OCI-LY7 (cell line): ENCODE measurements at regions not wholly inside any gene's neighbourhood (a gene's known extent, or its start where the extent isn't known, plus 50 kb on each side); places are given as distances from the start of the nearest gene placed in this dataset.

Experiments
- BruUV-seq: library from RNA; stranded (reverse); fragments of 400-500 nt; replicated peaks from 2 replicates; lab custom pipeline; 2021; lab: Mats Ljungman, UMichigan
- CTCF ChIA-PET: fragments of 300-600 bp; sonication (Branson Sonifier 250); formaldehyde crosslinking; loops from one replicate; lab custom pipeline; 2022; ENCODE audit warnings: antibody characterized with exemption; ENCODE audit not compliant: unreplicated experiment; lab: Charles Lee
- POLR2A ChIA-PET: fragments of 300-600 bp; sonication (Branson Sonifier 250); formaldehyde crosslinking; loops from one replicate; lab custom pipeline; 2022; ENCODE audit warnings: antibody characterized with exemption; lab: Charles Lee
- DNase-seq: peaks from one replicate; pipeline ENCODE4 v3.0.0-alpha.2; 2015; ENCODE audit warnings: low spot score
- H2AFZ ChIP-seq: fragments of 200-600 bp; sonication (generic), shearing (Covaris generic); 2 replicates; pipeline ENCODE4 v1.6.1; 2014; ENCODE audit warnings: mild to moderate bottlenecking, antibody characterized with exemption, low read length, moderate library complexity
- H3K27ac ChIP-seq: fragments of 200-600 bp; sonication (generic); 2 replicates; pipeline ENCODE4 v1.5.1; 2014; ENCODE audit warnings: mixed run types, low read depth, mild to moderate bottlenecking, moderate library complexity, low read length, inconsistent platforms; ENCODE audit not compliant: poor library complexity, severe bottlenecking
- H3K36me3 ChIP-seq: fragments of 200-600 bp; sonication (generic); 2 replicates; pipeline ENCODE4 v1.6.1; 2014; ENCODE audit warnings: mild to moderate bottlenecking, antibody characterized with exemption, low read length, moderate library complexity, mixed read lengths; ENCODE audit not compliant: insufficient read depth
- H3K4me1 ChIP-seq: fragments of 200-600 bp; sonication (generic); 2 replicates; pipeline ENCODE4 v1.5.1; 2014; ENCODE audit warnings: mild to moderate bottlenecking, low read length; ENCODE audit not compliant: insufficient read depth, poor library complexity, severe bottlenecking
- H3K4me2 ChIP-seq: fragments of 200-600 bp; sonication (generic); 2 replicates; pipeline ENCODE4 v1.6.1; 2014; ENCODE audit warnings: mild to moderate bottlenecking, low read length
- H3K4me3 ChIP-seq: fragments of 200-600 bp; sonication (generic); 2 replicates; pipeline ENCODE4 v1.5.1; 2014; ENCODE audit warnings: mild to moderate bottlenecking, low read depth, low read length; ENCODE audit not compliant: poor library complexity, severe bottlenecking
- H3K79me2 ChIP-seq: fragments of 200-600 bp; sonication (generic); 2 replicates; pipeline ENCODE4 v1.6.1; 2016; ENCODE audit warnings: low read depth, mild to moderate bottlenecking, low read length, moderate library complexity, mixed read lengths; ENCODE audit not compliant: insufficient read depth
- H3K9me2 ChIP-seq: fragments of 200-600 bp; sonication (generic); 2 replicates; pipeline ENCODE4 v1.6.1; 2016; ENCODE audit warnings: mild to moderate bottlenecking, low read length, mixed read lengths; ENCODE audit not compliant: insufficient read depth
- H3K9me3 ChIP-seq: fragments of 200-600 bp; sonication (generic); 2 replicates; pipeline ENCODE4 v1.6.1; 2014; ENCODE audit warnings: mild to moderate bottlenecking, mixed run types, low read length, mixed read lengths
- H4K20me1 ChIP-seq: fragments of 200-600 bp; sonication (generic); 2 replicates; pipeline ENCODE4 v1.6.1; 2014; ENCODE audit warnings: mild to moderate bottlenecking, antibody characterized with exemption, low read length, moderate library complexity, mixed read lengths; ENCODE audit not compliant: insufficient read depth
- CTCF ChIP-seq: fragments of 200-600 bp; sonication (generic); conservative IDR thresholded peaks from 2 replicates; pipeline ENCODE4 v1.5.1; 2014; ENCODE audit warnings: mild to moderate bottlenecking, antibody characterized with exemption, low read length, moderate library complexity, mixed read lengths
- EZH2phosphoT487 ChIP-seq: fragments of 200-600 bp; sonication (generic); IDR thresholded peaks from 2 replicates; pipeline ENCODE4 v1.6.1; 2018; ENCODE audit warnings: low read depth, borderline replicate concordance, mild to moderate bottlenecking, mixed run types, antibody characterized with exemption, low read length, moderate library complexity, mixed read lengths
- intact Hi-C: fragments of 100-400 bp; cut with micrococcal nuclease; formaldehyde crosslinking; loops from one replicate; pipeline ENCODE4 v1.10.0; 2022; ENCODE audit not compliant: unreplicated experiment

GRCh38 chr6:79353226-79353625, 118.7 kb upstream of the HMGN3 start:
- TF ChIP-seq CTCF (no peak), EZH2phosphoT487 (no peak)
- Histone ChIP-seq H3K79me2 (no peaks in the 10 kb centered on the region), H3K4me3 (no peak overlapping the region), H4K20me1 (no peaks in the 10 kb centered on the region), H2AFZ (no peak overlapping the region), H3K9me2 (no peaks in the 10 kb centered on the region), H3K4me1 (no peaks in the 10 kb centered on the region), H3K36me3 (no peaks in the 10 kb centered on the region), H3K27ac (no peak overlapping the region), H3K9me3 (no peaks in the 10 kb centered on the region), H3K4me2 (no peak overlapping the region)
- BruUV-seq: no TSS peak
- CTCF ChIA-PET: no interaction called here
- POLR2A ChIA-PET: no interaction called here
- no peak for DNase-seq
- intact Hi-C loops: no loop called here

- no peaks in the 10 kb centered on the region for H3K4me1 ChIP-seq
- H3K4me3 ChIP-seq: no peak overlapping the region
- H3K4me2 ChIP-seq: no peak overlapping the region
- intact Hi-C loops: no loop called here
- H3K9me2 ChIP-seq: no peaks in the 10 kb centered on the region
- ChIA-PET POLR2A (no interaction called here), CTCF (interaction anchor here (0.6 kb wide), 1 partner anchor 172 kb away, joined by 6 read pairs; no protein-coding TSS in a partner anchor)
- no peaks in the 10 kb centered on the region for H3K9me3 ChIP-seq
- DNase-seq: no peak
- no peak for TF ChIP-seq CTCF
- H2AFZ ChIP-seq: no peak overlapping the region
- H3K27ac ChIP-seq: no peak overlapping the region
- no peaks in the 10 kb centered on the region for H3K36me3 ChIP-seq
- BruUV-seq: no TSS peak
- no peaks in the 10 kb centered on the region for H4K20me1 ChIP-seq
- no peaks in the 10 kb centered on the region for H3K79me2 ChIP-seq
Observed at GRCh38 chr6:79338493-79338892, 104.0 kb upstream of the HMGN3 start.

GRCh38 chr6:79335133-79335674, 100.7 kb upstream of the HMGN3 start:
- CTCF ChIA-PET: no interaction called here
- no peak overlapping the region for H3K27ac ChIP-seq
- H2AFZ ChIP-seq: no peak overlapping the region
- H3K4me2 ChIP-seq: no peak overlapping the region
- POLR2A ChIA-PET: interaction anchor here (0.6 kb wide), 1 partner anchor 766 kb away, joined by 3 read pairs; no protein-coding TSS in a partner anchor
- no peak for DNase-seq
- BruUV-seq: no TSS peak
- intact Hi-C loops: no loop called here
- H3K4me1 ChIP-seq: no peaks in the 10 kb centered on the region
- no peaks in the 10 kb centered on the region for H3K9me3 ChIP-seq
- TF ChIP-seq CTCF: no peak
- no peak for TF ChIP-seq EZH2phosphoT487
- H3K9me2 ChIP-seq: no peaks in the 10 kb centered on the region
- no peaks in the 10 kb centered on the region for H4K20me1 ChIP-seq
- H3K36me3 ChIP-seq: no peaks in the 10 kb centered on the region
- no peak overlapping the region for H3K4me3 ChIP-seq
- H3K79me2 ChIP-seq: no peaks in the 10 kb centered on the region
